NCI-H82 (cell line): ENCODE measurements at regions not wholly inside any gene's neighbourhood (a gene's known extent, or its start where the extent isn't known, plus 50 kb on each side); places are given as distances from the start of the nearest gene placed in this dataset.

Experiments used
- DNase-seq: peaks from one replicate; lab custom pipeline; 2025; lab: John Stamatoyannopoulos, UW

DNA sequence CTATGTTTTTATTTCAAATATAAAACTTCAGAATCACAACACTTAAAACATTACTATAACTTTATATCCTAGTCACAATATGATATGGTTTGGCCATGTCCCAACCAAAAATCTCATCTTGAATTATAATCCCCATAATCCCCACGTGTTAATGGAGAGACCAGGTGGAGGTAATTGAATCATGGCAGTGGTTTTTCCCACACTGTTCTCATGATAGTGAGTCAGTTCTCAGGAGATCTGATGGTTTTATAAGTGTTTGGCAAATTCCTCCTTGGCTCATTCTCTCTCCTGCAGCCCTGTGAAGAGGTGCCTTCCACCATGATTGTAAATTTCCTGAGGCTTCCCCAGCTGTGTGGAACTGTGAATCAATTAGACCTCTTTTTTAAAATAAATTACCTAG, 307.6 kb downstream of the SPRY2 start:
- peak; percentile 10 for DNase-seq

DNA sequence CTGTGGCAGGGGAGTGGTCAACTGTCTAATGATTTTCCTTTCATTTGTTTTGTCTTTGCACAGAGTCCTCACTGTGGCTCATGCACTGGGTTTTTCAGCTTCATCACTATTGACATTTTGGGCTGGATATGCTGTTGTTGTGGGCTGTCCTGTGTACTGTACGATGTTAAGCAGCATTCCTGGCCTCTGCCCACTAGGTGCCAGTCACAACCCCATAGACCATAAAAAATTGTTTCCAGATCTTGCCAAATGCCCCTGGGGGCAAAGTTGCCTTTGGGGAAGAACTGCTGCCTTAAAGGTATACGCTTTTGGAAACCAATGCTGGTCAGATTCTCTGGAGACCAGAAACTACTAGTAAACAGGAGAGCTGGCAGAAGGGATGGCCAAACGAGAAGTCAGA, 310.4 kb downstream of the SPRY2 start:
- no peak for DNase-seq

DNA sequence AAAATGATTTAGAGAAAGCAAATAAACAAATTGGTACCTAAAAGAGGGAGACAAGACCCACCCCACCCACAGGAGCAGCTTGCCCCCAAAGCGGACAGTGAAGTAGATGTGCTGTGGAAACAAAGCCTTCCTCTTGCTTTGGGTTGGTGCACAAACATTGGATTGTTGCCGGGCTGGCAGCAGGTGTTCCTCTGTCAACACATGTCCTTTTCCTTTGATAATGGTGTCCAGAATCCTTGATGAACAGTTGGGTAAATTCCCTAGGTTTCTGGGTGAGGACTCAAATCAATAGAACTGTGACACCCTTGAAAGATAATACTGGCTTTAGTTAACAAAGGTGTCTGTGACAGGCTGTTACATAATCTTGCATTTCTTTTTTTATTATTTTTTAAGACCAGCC, 311.8 kb downstream of the SPRY2 start:
- DNase-seq = no peak

GRCh38 chr13:80022146-80022545, 318.8 kb downstream of the SPRY2 start:
- no peak for DNase-seq

DNA sequence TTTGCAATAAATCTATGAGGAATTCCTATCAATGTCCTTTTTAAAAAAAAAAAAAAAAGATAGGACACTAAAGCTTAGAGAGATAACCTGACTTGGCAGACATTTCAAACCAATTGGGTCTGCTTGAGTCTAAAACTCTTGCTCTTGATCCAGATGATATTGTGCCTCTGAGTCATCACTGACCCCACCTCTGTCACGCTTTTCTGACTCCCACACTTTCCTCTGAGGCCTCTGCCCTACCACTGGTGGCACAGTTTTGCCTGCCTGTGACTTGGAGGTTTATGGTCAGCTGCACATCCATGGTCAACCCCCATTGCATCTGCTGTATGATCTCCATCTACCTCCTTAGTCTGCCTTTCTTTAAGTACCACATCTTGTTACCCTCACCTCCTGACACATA, 328.7 kb downstream of the SPRY2 start:
- DNase-seq = no peak

DNA sequence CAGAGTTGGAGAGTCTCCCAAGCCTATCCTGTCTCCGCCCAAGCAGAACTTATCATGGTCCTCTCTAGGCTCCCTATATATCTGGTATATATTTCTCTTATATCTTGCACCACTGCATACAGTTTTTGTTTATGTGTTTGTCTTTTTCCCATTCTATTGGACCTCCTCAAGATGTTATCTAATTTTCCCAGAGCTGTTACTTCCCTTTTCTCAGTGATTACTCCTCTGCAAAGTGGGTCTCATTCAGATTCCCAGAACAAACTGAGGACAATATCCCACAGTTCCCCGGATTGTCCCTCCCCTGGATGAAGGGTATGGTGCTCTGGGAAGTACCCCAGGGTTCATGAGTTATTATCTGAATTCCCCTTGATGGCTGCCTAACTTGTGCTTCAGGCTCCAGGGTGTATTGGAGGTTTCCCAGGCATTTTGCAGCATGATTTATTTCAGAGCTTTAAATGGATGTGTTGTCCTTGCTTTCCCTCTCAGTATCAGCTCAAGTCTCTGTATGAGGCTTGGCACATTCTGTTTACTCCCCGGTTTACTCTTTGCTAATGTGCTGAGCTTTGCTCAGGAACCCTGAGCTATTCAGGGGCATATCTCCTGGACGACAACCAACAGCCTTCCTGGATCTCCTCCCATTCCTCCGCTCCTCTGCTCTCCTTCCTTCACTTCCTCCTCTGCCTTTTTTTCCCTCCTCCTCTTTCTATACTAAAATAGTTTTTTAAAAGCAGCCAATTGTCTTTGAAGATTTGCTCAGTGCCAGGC, 329.3 kb downstream of the SPRY2 start:
- DNase-seq = no peak

DNA sequence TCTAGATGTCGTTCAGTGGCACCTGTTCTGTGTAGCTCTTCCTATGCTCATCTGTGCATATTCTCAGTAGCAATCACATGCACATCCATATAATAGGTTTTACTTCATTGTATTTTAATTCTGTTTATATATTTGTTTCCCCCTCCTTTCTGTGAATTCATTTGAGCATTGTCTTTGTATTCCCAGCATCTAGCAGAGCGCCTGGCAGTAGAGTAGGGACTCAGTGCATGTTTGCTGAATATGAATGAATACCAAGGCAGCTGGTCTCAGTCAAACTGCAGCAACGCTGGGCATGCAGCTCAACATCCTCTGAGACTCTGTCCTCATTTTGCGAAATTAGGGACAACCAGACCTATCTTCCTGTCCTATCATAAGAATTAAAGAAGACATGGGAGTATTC, 330.1 kb downstream of the SPRY2 start:
- DNase-seq = no peak

- no peak for DNase-seq
Observed at GRCh38 chr13:80010286-80010831, 330.6 kb downstream of the SPRY2 start.

DNA sequence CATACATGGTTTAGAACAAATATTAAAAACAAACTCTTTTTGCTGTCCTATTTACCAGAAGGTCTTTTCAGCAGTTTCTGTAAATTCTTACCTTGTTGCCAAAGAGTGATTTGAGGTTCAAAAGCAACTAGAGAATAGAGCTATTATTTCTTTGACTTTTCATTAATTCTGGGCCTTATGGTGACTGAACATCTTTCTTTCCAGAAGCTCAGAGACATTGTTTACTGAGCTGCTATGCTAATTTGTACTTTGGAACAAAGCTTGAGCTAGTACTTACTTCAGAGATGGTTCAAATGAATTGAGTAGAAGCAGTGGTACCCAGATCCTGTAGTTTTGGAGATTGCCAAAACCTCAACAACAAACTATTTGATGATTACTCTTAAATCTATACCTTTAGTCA, 331.2 kb downstream of the SPRY2 start:
- no peak for DNase-seq

DNA sequence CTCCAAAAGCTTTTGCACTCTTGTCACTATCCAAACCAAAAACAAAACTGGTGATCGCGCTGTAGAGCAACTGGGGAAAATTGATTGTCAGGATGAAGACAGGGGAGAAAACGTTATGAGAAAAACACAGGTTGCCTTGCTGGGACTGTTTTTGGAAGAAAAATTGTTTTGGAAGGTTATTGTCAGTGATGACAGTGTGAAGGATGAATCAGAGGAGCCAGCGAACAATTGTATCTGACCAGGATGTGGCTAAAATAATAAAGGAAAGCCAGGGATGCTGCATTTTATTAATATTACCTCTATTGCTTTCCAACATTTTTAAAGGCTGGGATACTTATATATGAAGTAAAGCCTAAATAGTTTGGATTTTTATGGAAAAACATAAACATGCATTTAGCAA, 334.0 kb downstream of the SPRY2 start:
- DNase-seq = no peak

- DNase-seq = no peak
Observed at GRCh38 chr13:80001510-80001842, 339.4 kb downstream of the SPRY2 start.

GRCh38 chr13:80000684-80001509, 340.0 kb downstream of the SPRY2 start:
- no peak for DNase-seq

DNA sequence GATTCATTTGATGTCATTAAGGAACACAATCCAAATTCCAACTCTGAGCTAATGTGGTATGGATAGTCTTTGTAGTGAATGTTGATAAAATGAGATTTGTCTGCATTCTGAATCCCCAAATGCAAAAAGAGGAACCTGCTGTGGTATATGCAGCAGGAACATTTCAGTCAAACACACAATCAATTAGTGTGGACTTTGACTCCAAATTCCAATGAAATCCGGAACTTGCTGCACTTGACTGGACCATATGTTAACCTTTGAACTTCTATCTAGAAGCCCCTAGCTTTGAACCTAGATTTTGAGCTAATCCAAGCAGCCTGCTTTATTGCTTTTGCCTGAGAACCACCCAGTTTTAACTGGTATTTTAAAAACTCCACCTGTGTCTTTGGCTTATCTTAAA, 341.3 kb downstream of the SPRY2 start:
- no peak for DNase-seq

DNA sequence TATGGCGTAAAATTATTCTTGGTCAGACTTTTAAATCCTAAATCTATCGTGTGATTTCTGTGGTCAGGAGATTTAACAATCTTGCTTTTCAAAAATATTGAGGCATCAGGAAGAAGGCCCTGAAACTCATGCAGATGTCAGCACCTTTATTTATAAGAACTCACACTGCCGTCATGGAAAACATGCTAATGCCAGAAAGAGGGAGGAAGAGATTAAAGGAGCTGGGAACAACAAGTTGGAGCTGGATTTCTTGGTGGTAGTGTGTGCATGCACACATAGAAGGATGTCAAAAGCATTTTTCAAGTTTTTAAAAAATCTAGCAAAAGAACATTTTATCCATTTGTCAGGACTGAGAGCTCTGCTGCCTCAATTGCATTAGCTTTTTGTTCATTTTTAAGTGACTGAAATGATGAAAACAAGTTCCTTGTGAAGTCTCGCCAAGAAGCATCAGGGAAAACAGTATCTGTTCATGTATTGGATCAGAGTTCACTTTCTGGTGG, 342.5 kb downstream of the SPRY2 start:
- no peak for DNase-seq

- no peak for DNase-seq
Observed at GRCh38 chr13:79997244-79997643, 343.7 kb downstream of the SPRY2 start.

DNA sequence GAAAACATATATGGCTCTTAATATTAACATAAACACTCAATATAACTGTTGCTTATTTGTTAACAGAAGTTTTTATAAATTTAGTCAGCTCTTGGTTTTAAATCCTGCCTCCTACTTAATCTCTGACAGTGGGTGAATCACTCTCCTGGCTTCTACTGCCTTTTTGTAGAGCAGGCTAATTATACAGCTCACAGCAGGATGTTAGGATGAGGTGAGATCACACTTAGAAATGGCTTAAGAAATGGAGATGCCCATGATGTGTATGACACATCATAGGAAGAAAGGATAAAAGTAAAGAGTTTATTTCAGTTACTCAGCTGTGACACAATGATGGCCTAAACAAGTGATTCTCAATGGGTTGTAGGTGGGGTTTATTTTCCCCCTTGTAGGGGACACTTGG, 345.6 kb downstream of the SPRY2 start:
- no peak for DNase-seq

DNA sequence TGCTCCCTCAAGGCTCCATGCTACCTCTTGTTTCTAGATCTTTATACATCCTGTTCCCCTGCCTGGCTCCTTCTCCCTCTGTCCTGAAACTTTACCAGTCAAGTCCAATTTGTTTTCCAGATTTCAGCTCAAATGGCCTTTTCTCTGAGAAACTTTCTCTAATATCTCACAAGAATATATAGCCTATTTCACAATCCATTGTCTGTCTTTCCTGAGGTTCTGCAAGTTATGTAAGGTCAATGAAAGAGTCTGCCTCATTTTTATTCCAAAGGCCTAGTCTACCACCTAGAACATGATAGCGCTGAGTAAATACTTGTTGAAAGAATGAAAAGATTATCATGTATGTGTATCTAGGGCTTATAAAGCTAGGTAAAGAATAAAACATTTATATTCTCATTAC, 348.8 kb downstream of the SPRY2 start:
- DNase-seq = no peak

DNA sequence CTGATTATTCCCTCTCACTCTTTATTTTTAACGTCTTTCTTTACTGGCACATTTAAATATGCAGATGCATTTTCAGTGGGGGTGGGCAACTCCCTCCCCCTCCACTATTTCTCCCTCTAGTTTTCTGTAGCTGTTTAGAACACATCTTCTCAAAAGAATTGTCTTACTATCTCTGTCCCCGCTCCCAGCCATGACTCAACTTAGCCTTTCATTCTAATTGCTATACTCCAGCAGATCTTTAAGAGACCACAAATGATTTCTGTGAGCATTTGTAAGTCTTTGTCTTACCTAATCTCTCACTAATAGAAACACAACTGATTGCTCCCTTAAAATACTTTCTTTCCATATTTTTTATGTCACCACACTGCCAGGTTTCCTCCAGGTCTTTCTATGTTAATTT, 350.9 kb downstream of the SPRY2 start:
- DNase-seq = no peak

GRCh38 chr13:79989217-79989661, 351.7 kb downstream of the SPRY2 start:
- DNase-seq = no peak

- DNase-seq = no peak
Observed at GRCh38 chr13:79988573-79988972, 352.4 kb downstream of the SPRY2 start.

DNA sequence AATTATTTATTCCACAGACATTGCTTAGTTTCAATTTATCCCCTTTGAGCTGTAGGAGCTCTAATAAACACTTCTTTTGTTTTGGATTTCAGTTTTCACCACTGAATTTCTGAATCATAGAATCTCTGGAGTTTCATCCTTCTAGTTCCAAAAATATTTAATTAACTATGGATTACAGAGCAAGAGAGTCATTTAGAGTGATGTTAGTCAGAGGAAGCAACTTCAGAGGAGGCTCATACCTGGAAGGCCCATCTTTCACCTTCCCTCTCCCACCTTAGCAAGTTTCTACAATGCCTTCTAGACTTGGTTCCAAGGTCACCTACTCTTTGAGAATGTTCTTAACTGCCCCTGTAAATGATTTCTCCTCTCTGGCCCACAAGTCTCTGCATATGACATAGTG, 353.2 kb downstream of the SPRY2 start:
- no peak for DNase-seq

- no peak for DNase-seq
Observed at GRCh38 chr13:79987323-79987722, 353.6 kb downstream of the SPRY2 start.

DNA sequence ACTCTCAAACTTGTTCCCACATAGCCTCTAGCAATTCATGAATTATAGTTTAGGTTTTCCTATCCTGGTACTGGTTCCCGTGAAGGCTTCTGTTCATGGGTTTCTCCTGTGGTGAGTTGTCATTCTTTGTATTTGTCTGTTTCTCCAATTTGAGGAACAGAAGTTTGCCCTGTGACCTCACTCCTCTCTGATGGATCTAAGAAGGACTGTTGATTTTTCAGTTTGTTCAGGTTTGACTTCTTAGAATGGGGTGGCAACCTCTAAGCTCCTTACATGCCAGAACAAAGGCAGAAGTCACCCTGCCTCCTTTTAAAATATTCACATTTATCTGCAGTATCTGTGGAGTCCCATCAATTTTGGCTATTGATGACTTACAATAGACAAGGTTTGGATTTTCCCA, 354.0 kb downstream of the SPRY2 start:
- DNase-seq = no peak
